IPS-18c (cell line): ENCODE measurements at regions not wholly inside any gene's neighbourhood (a gene's known extent, or its start where the extent isn't known, plus 50 kb on each side); places are given as distances from the start of the nearest gene placed in this dataset.
"Not testable (repeated sequence)": the region's sequence is repeated elsewhere in the genome, so short reads cannot be mapped to it uniquely, and the experiment has no call there.

Experiments used
- H3K4me3 ChIP-seq: 2 replicates; pipeline ENCODE4 v1.7.0; 2013; ENCODE audit warnings: low read depth, mild to moderate bottlenecking, low read length, moderate library complexity; ENCODE audit not compliant: insufficient read depth
- H3K9me3 ChIP-seq: one replicate; pipeline ENCODE4 v1.6.1; 2013; ENCODE audit warnings: mild to moderate bottlenecking, low read length, moderate library complexity; ENCODE audit not compliant: control insufficient read depth, insufficient read depth

DNA sequence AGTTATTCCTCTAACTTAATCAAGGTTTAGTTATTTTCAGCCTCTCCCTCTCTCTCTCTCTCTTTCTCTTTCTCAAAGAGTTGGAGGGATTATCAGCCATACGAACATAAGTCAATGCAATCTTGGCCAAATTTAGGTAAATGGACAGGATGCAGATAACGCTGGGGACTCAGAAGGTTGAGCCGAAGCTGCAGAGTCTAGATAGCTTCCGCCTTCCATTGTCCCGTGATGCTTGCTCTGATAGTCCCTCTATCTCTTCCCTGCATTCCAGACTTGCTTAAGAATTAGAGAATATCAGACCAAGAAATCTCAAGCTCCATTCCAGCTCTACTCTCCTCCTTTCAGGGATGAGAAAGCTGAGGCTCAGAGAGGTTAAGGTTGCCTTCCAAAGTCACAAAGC, 502.8 kb upstream of the TNP1 start:
- Histone ChIP-seq H3K4me3 (no peak overlapping the region), H3K9me3 (no peaks in the 10 kb centered on the region)

DNA sequence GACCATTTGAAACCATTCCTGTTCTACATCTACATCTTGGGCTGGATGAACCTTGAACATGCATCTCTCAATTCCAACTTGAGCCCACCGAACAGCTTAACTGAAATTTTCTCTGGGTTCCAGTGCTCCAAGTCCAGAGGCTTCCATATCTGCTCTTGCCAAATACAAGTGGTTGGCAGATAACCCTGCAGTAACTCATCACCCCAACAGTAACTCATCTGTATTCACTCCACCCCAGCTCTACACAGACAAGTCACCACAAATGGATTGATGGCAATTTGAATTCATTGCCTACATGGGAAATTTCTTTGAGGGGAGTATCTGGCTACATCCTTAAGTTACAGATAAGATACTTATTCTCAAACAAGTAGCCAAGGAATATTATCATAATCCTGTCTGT, 502.4 kb upstream of the TNP1 start:
- no peaks in the 10 kb centered on the region for H3K9me3 ChIP-seq

DNA sequence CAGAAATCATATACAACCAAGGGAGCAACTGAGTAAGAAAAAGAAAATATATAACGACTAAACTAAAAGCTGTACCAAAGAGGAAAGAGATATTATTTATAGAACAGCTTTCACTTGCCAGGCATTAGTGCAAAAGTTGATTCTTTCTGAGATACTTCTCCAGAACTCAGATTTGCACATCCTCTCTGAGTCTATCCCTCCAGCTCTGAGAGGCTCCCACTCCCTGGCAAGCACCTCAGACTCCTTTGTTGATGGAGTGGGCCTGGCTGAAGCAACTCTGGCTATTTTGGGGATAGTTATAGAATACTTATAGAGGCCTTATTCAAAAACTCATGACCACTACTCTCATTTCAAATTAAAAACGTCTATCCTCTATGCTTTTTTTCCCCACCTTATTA, 501.6 kb upstream of the TNP1 start:
- Histone ChIP-seq H3K9me3 (no peaks in the 10 kb centered on the region), H3K4me3 (no peak overlapping the region)

More for the DNA sequence above, 502.4 kb upstream of the TNP1 start:
- H3K4me3 ChIP-seq, result no peak overlapping the region

DNA sequence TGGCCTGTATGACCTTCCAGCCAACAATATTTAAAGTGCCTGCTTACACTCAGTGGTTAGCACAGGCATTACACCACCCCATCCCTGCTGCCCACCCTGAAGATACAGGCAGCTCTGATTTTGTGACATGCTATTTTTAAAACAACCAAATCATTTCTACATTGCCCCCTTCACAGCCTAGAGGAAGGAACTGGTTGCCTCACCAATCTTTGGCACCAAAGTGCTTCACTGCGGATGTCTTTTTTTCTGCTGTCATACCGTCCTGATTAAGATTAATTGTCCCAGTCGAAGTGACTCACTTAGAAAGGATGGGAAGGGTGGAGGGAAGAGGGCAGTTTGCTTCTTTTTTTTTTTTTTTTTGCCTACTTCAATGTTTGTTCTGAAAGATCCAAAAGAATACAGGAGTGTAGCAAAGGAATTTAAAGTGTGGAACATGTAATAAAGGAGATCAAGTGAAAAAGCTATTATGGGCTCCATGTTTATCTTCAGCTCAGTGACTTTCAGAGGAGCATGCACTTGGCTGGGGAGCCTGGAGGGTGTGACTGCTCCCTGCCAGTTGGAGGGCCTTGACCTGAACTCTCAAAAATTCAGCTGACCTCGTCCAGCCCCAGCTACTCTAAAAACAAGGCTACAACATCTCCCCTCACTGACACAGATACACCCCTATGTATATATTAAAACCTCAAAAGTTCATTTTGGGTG, 501.1 kb upstream of the TNP1 start:
- Histone ChIP-seq H3K4me3 (no peak overlapping the region), H3K9me3 (no peaks in the 10 kb centered on the region)

DNA sequence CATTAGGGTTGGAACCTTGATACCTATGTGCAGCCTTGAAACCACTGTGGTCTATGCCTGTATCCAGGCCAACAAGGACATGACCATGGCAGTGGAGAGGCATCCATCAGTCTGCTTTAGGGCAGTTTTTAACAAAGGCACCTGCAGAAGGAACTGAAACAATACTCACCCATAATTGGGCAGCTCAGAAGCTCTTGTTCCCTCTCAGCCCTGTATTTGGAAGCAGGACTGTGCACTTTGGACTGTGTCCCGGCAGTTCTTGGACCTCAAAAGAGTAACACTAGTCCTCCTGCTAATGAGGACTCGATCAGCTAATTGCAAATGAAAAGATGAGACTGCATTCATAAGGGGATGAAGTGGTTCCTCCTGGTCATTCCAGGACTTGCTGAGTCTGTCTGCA, 500.2 kb upstream of the TNP1 start:
- Histone ChIP-seq H3K9me3 (no peaks in the 10 kb centered on the region), H3K4me3 (no peak overlapping the region)

DNA sequence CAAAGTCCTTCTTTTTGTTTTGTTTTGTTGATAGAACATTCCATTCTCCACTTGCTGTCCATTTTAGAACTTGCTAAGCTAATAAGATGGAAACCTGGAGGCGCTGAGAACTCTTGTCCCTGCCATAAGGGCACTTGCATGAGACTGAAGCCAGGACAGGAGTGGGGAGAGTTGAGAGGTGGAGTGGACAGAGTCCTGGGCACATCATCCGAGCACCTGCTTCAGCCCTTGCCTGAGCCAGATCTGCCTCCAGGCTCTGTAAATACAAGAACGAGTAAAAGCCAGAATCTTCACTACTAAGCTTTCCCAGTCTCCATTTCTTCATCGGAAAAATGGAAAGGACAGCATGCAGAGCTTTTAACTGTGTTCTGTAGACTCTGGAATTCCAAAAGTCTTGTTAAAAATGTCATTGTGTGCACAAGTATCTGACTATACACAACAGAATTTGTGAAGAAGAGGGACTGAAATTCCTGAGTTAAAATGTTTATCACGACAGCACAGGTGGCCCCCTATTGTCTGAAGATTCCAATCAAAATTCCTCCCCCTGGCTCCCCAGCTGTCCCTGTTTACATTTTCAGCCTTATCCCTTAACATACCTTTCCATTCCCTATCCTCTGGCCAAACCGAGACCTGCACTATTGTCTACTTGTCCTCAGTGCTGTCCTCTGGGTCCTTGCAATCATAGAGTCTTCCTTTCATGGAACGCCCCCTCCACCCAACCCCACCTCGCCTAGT, 498.2 kb upstream of the TNP1 start:
- Histone ChIP-seq H3K9me3 (no peaks in the 10 kb centered on the region), H3K4me3 (no peak overlapping the region)

DNA sequence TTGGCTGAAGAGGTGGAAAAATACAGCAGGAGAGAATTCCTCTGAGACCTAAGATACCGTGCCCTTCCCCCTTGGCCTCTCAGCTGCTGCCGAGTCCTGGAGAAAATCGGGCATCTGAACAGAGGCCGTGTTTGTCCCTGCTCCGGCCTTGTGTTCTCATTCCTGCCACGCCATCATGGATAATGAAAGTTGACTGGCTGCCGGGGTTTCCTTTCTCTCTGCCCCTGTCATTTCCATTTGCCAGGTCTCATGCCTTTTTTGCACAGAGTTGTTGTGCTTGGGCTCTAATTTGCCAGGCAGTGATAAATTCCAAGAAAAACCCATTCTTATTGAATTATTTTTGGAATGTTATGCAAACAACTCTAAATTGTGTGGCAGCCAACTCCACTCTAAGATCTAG, 496.9 kb upstream of the TNP1 start:
- no peak overlapping the region for H3K4me3 ChIP-seq
- H3K9me3 ChIP-seq, result no peaks in the 10 kb centered on the region

DNA sequence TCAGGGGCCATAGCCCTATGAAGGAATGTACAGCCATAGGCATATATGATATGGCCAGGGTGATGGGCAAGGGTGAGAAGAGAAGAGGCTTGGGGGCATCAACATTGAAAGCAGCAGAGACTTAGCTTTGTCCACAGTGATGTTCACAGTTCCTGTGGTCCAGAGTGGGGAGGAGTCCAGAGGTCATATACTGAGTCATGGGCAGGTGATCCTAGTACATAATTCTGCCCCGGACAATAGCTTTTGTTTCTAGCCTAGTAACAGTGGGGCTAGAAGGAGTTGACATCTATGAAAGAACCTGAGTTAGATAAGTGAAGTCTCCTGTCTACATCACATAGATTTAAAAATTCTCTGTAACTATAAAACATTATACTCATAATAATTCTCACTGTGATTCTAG, 496.3 kb upstream of the TNP1 start:
- Histone ChIP-seq H3K4me3 (no peak overlapping the region), H3K9me3 (no peaks in the 10 kb centered on the region)

DNA sequence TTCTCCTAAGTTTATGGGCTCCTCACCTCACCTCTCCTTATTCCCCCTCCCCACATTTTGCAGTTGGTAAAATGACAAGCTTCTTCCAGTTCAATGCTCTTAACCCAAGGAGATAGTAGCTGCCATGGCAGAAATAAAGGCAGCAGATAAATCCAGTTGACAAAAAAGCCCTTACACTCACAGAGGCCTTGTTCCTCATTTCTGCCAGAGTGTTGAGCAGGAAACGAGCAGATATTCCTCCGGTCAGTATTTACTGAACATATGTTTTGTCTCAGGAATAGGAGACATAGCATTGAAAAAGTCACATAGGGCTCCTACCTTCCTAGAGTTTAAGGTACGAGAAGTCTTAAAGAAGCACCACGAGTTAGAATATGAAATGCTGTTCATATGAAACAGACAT, 493.7 kb upstream of the TNP1 start:
- no peak overlapping the region for H3K4me3 ChIP-seq
- peaks cover 2% of the 10 kb centered on the region for H3K9me3 ChIP-seq

DNA sequence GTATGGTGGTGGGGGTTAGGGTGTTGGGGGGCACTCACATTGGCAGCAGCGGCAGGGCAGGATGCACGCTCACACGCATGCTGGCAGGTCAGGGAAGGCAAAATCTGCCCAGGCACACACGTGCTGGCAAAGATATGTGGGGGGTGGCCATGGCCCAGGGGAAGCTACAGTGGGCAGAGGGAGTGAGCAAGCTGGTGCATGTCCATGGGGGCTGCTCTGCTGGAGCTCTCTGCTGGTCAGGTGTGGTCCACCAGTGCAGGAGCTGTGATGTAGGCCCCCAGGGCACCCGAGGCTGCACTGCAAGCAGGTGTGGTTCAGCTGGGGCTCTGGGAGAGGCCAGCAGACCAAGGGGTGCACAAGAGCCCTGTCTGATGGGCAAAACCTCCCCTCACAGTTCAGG, 491.5 kb upstream of the TNP1 start:
- Histone ChIP-seq H3K9me3 (peaks cover 2% of the 10 kb centered on the region), H3K4me3 (no peak overlapping the region)

DNA sequence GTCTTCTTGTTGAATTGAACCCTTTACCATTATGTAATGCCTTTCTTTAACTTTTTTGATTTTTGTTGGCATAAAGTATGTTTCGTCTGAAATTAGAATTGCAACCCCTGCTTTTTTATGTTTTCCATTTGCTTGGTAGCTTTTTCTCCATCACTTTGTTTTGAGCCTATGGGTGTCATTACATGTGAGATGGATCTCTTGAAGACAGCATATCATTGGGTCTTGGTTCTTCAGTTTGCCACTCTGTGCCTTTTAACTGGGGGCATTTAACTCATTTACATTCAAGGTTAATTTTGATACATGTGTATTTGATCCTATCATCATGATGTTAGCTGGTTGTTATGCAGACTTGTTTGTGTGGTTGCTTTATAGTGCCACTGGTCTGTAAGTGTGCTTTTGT, 489.4 kb upstream of the TNP1 start:
- Histone ChIP-seq H3K9me3 (peaks cover 2% of the 10 kb centered on the region), H3K4me3 (no peak overlapping the region)

DNA sequence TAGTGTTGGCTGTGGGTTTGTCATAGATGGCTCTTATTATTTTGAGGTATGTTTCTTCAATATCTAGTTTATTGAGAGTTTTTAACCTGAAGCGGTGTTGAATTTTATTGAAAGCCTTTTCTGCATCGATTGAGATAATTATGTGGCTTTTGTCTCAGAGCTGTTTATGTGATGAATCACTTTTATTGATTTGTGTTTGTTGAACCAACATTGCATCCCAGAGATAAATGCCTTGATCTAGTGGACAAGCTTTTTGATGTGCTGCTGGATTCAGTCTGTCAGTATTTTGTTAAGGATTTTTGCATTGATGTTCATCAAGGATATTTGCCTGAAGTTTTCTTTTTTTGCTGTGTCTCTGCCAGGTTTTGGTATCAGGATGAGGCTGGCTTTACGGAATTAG, 487.8 kb upstream of the TNP1 start:
- not testable (repeated sequence) for H3K4me3 ChIP-seq, H3K9me3 ChIP-seq

DNA sequence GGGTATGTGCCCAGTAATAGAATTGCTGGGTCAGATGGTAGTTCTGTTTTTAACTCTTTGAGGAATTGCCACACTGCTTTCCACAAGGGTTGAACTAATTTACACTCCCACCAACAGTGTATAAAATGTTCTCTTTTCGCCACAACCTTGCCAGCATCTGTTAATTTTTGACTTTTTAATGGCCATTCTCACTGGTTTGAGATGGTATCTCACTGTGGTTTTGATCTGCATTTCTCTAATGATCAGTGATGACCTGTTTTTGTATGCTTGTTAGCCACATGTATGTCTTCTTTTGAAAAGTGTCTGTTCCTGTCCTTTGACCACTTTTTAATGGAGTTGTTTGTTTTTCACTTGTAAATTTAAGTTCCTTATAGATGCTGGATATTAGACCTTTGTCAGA, 486.2 kb upstream of the TNP1 start:
- not testable (repeated sequence) for H3K4me3 ChIP-seq, H3K9me3 ChIP-seq

DNA sequence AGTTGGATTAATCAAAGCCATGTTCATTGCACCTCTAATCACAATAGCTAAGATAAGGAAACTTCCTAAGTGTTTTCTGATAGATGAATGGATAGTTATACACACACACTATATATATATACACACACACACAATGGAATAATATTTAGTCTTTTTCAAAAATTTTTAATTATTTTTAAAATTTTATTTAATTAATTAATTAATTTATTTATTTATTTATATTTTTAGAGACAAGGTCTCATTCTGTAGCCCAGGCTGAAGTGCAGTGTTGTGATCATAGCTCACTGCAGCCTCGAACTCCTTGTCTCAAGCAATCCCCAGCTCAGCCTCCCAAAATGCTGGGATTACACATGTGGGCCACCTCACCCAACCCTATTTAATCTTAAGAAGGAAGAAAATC, 481.0 kb upstream of the TNP1 start:
- Histone ChIP-seq H3K9me3 (no peaks in the 10 kb centered on the region), H3K4me3 (no peak overlapping the region)

DNA sequence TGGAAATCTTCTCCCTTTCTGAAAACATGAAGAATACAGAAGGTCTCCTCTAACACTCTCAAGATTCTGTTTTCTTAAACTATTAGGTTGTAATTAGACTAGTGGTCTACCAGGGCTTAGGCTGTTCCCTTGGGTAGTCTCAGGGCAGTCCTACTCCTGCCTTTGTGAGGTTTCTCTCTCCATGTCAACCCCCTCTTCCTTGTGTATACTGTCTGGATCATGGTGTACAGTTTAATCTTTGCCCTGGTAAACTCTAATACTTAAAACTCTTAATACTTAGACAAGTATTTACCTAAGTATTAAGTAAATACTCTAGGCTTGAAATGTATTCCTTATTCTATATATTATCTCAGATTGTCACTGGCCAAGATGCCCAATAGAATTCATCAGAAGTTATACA, 480.3 kb upstream of the TNP1 start:
- Histone ChIP-seq H3K9me3 (no peaks in the 10 kb centered on the region), H3K4me3 (no peak overlapping the region)

DNA sequence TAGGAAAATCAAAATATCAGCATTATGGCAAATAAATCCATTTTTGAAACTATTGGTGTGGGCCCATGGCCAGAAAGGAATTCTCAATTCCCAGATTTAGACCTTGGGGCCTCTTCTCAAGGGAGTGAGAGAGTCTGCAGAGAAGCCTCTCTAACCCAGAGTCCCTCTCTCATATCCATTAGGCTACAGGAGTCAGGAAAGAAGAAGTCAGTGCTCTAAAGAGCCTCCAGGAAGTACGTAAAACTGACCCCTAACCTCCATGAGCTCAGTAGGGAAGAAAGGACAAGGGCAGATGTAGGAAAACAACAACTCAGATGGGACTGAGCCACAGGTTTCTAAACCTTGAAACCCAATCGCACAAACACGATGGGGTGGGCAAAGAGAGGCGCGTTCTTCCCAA, 479.9 kb upstream of the TNP1 start:
- H3K9me3 ChIP-seq, result no peaks in the 10 kb centered on the region
- H3K4me3 ChIP-seq, result no peak overlapping the region

DNA sequence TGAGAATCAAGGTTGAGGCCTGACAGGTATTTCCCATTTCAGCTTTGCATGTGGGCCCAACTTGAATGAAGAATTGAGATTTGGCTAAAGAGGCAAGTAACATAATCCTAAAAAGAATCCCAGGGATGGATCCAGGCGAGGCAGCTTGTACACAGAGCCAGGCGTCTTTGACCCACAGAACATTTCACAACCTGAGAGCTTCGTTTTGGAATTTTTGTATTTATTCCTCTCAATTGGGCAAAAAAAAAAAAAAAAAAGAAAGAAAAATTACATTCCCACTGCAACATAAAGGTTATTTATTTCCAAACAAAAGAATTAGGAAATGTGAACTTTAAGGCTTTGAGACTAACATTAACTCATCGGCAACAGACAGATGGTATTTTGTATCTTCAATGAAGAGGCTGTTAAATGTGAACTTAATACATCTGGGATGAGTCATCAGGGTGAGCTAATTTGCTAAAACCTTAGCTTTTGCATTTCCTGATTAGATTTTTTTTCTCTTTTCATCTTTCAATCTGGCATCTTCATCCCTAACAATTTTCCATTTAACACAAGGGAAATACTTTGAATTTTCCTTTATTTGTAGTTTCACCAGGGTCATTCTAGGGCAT, 478.5 kb upstream of the TNP1 start:
- H3K4me3 ChIP-seq, result no peak overlapping the region
- H3K9me3 ChIP-seq, result no peaks in the 10 kb centered on the region

DNA sequence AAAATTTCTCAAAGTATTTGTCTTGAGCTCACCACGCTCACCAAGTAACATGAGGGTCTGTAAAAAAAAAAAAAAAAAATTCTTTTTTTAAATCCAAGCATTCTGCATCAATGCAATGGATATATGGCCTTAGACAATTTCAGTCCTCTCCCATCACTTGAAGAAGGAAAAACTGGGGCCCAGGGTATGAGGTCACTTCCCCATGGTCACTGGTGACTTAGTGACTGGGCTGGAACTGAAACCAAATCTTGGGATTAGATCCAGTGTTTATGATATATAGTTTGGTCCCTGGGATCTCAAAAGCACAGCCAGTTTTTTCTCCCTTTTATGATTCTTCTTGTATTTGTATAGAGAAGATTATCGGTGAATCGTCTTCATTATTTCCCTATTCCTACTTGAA, 477.9 kb upstream of the TNP1 start:
- Histone ChIP-seq H3K9me3 (no peaks in the 10 kb centered on the region), H3K4me3 (no peak overlapping the region)
